GM18499 (cell line): ENCODE measurements at regions not wholly inside any gene's neighbourhood (a gene's known extent, or its start where the extent isn't known, plus 50 kb on each side); places are given as distances from the start of the nearest gene placed in this dataset.
"Not testable (repeated sequence)": the region's sequence is repeated elsewhere in the genome, so short reads cannot be mapped to it uniquely, and the experiment has no call there.

Experiments
- ATAC-seq: cut with Tn5 transposase; IDR thresholded peaks from one replicate; pipeline ENCODE4 v1.9.1; 2021; ENCODE audit warnings: moderate number of reproducible peaks; ENCODE audit not compliant: insufficient read depth, unreplicated experiment

- ATAC-seq: no peak
These were observed 222.0 kb downstream of the HS3ST3B1 start for GRCh38 chr17:14522795-14523387.

GRCh38 chr17:14518919-14519318, 218.0 kb downstream of the HS3ST3B1 start:
- ATAC-seq: not testable (repeated sequence)

- no peak for ATAC-seq
These were observed 214.1 kb downstream of the HS3ST3B1 start for GRCh38 chr17:14514973-14515372.

DNA sequence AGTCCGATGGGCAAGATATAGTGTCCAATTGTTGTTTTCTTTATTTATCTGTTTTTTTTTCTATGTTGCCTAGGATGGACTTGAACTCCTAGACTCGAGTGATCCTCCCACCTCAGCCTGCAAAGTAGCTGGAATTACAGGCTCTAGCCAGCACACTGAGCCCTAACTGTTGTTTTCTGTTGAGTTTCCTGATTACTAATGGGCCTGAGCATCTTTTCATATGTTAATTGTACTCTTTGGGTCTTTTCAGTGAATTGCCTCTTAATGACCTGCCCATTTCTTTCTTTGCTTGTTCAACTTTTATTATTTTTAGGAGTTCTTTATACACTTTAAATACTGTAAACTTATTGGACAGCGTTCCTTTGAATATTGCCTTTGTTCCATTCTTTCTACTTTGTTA, 213.0 kb downstream of the HS3ST3B1 start:
- no peak for ATAC-seq

DNA sequence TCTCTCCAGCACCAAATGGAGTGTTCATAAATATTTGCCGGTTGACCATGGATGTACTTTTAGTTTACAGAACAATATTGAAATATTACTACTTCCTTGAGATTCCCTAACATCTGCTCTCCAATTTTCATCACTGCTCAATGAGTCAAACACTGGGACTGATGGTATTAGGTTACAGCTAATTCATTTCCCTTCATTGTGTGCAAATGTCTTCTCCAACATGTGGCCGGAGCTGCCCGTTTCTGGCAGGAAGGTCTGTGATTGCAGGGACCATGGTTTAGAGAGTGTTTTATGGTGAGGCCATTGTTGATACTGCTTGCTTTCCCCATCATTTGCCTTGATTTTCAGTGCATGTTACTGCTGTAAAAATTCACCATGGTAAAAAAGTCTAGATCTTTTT, 209.3 kb downstream of the HS3ST3B1 start:
- ATAC-seq: no peak

DNA sequence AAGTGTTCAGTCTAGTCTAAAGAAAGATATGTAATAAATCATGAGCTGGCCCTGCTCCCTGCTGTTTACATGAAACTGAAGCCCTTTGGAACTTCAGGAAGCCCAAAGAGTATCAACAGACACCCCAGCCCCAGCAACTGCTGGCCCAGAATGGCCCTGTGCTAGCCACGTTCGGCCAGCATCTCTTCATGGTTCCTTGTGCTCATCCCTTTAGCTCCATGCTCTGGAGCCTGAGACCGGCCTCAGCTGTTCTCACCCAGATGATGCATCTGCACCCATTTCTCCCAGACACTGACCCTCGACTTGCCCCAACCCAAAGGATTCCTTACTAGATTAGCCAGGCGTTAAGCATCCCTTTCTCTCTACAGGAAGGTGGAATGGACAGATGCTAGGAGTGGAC, 207.3 kb downstream of the HS3ST3B1 start:
- no peak for ATAC-seq

DNA sequence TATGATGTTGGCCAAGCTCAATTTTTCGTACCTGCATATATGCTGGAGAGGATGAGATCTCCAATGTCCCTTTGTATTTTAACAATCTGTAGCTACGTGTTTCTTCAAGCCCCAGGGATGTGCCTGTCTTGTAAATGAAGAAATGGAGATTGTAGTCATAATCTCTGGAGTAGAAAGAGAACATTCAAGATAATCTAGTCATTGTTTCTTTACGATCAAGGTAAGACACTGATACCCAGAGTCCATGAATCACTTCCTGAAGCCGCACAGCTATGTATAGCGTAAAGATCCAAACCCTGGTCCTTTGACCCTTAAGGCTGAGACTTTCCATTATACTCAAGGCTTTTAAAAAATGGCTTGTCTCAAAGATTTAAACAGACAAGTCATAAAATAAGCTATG, 205.5 kb downstream of the HS3ST3B1 start:
- no peak for ATAC-seq

- ATAC-seq: no peak
These were observed 204.7 kb downstream of the HS3ST3B1 start for GRCh38 chr17:14505606-14506005.

DNA sequence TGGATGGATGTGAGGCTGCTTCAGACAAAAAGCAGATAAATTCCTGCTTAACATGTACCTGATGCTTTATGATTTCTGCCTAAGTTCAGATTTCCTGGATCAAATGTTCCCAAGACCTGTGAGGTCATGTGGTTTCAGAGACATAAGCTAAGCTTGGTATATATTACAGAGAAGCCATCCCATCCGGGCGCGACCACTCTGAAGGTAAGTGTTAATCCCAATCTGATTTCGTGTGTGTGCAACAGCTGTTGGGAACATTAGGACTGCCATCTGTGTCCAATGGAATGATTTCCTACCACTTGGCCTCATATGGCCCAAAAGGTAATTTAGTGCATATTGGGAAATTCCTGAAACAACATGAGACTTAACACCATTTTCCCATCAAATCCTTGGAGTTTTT, 199.1 kb downstream of the HS3ST3B1 start:
- no peak for ATAC-seq

DNA sequence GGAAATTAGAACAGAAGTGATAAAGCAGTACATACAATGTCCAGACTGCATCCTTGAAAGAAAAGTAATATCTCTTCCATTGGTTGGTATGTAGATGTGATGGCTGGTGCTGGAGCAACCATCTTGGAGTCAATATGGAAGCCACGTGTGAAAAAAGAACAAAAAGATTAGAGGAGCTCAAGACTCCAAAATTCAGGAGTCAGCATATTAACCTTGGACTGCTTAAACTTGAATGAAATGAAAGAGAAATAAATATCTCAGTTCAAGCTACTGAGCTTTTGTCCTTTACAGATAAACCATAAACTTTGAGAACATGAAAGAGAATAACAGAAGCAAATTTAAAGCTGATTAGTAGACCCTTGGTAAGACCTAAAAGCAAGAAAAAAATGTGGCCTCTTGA, 197.9 kb downstream of the HS3ST3B1 start:
- no peak for ATAC-seq

DNA sequence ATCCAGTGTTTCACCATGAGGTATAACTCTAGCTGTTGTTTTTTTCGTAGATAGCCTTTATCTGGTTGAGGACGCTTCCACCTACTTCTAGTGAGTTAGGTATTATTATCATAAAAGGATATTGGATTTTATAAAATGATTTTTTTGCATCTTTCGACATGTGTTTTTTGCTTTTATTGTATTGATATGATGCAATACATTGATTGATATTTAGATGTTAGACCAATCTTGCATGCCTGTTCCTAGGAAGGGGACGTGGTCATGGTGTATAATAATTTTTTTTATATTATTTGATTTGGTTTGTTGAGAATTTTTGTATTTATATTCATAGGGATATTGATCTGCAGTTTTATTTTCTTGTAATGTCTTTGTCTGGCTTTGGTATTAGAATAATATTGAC, 193.3 kb downstream of the HS3ST3B1 start:
- ATAC-seq: no peak

GRCh38 chr17:14489986-14490385, 189.1 kb downstream of the HS3ST3B1 start:
- no peak for ATAC-seq

- ATAC-seq: no peak
These were observed 188.2 kb downstream of the HS3ST3B1 start for GRCh38 chr17:14488958-14489550.

GRCh38 chr17:14487068-14487467, 186.2 kb downstream of the HS3ST3B1 start:
- ATAC-seq: no peak

DNA sequence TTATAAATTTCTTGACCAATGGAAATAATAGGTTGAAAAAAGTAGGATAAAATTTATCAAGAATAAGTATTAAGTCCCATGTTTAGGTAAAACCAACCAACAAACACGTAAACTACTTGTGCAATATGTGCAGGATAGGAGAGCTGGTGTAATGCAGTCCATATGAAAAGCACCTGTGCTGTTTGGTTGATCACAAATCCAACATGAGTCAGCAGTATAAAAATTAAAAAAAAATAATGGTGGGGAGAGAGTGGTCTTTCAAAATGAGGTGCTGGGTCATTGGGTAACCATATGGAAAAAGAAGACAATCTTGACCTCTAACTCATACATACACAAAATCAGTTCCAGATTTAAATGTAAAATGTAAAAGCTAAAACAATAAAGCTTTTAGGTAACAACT, 181.8 kb downstream of the HS3ST3B1 start:
- no peak for ATAC-seq

DNA sequence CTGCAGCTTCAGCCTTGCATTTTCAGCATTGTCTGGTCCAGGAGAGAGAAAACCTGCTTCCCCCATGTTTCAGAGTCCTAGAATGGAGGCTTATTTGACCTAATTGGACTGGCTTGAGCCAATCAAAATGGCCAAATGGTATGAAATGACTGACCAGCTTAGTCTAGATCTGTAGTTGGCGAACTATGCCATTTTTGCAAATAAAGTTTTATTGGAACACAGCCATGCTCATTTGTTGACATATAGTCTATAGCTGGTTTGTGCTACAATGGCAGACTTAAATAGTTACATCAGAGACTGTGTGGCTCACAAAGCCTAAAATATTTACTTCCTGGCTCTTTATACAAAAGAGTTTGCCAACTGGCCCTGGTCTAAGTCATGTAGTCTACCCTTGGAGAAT, 180.8 kb downstream of the HS3ST3B1 start:
- no peak for ATAC-seq

DNA sequence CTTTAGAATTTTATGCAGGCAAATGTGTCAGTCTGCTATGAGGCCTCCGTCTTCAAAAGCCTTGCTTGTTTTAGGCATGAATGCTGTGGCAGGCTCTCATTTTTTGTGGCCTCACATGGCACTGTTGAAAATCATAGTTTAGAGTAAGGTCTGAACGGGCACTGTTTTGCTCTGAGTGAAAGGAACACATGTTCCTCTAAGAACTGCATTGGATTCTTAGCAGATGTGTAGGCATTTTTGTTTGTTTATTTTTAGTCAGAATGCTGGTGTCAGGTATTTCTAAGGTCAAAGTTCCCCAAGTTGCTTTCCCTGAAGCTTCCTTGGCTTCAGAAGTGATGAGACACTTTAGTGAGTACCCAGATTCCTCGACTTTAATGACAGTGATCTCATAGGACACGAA, 173.7 kb downstream of the HS3ST3B1 start:
- no peak for ATAC-seq

DNA sequence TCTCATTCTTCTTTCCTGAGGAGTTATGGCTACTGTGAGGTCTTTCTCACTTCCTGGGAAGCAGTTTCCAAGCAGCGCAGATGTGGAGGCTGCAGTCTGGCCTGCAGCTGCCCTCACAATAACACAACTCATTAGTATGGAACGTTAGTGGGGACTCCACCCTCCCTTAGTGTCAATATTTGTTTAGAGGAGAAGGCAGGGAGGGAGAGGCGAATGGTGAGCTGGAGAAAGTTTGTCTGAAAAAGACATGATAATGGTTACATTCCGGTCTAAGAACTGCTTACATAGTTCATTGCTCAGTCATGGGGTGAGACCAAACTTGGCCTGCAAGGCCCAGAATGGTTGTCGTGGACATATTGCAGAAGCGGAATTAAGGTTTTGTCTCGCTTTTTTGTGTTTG, 170.2 kb downstream of the HS3ST3B1 start:
- ATAC-seq: no peak

DNA sequence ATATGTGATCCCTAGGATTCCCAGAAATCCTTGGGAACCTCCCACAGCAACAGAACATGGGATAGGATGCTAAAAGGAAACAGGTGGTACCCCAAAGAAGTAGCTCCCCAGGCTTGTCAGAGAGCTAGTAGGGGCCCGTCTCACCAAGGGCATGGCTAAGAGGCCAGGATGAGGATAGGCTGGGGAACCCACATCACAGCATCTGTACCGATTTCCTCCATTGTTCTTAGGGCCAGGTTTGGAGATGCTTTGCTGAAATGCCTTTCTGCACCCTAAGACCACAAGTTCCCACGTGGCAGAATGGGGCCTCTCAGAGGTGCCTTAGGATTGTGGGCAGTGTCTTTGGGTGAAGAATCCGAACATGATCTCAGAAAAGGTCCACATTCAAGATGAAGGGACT, 169.5 kb downstream of the HS3ST3B1 start:
- ATAC-seq: no peak

DNA sequence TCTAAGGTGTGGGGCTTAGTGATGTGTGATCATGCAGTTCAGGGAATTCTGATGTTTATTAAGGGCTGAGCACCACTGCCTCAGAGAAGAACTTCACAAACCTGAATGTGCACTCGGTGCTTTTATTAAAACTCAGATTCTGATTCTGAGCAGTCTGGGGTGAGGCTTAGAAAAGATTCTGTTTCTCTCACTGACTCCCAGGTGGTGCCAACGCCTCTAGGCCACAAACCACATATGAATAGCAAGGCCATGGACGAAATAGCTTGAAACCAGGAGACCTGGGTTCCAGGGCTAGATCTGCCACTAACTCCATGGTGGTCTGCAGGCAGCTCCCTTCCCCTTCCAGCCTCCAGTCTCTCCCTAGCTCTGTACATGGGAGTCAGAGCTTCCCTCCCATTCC, 169.1 kb downstream of the HS3ST3B1 start:
- ATAC-seq: no peak

GRCh38 chr17:14468858-14469257, 168.0 kb downstream of the HS3ST3B1 start:
- ATAC-seq: no peak

GRCh38 chr17:14461227-14461548, 160.3 kb downstream of the HS3ST3B1 start:
- ATAC-seq: no peak
